EL (cell line): ENCODE measurements at regions not wholly inside any gene's neighbourhood (a gene's known extent, or its start where the extent isn't known, plus 50 kb on each side); places are given as distances from the start of the nearest gene placed in this dataset.

Experiments
- DNase-seq: peaks from one replicate; pipeline ENCODE4 v3.0.0-alpha.2; 2016

DNA sequence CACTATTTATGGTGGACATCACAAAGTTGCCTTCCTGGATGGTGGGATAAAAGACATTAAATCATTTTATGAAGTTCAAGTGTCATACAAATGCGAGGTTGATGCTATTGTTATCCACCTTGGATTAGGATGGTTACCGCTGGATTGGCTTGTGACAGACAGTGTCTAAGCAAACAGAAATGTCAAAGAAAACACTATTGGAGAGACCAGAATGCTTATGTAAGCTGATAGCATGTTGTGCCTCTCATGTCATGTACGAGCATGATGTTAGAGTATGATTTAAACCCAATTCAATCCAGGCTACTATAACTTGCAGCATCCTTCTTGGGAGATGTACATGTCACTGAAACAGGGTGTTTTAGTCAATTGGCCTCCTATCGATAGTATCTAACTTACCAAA, 178.8 kb upstream of the C9orf72 start:
- no peak for DNase-seq

DNA sequence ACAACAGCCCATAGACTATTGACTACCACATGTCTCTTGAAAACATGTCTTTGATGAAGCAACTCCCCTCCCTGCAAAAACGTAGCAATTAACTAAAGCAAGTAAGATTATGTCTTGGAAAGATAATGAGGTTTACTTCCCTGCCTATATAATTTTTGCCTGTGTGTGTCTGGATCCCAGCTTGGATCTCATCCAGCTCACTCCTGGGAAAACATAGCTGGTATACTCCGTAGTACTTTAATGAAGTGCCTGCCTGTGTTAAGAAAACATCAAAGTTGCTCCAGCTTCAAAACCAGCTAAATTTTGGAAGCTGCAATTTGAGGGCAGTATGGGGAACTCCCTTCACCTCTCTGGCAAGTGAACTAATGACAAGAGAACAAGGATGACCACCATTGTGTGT, 182.6 kb upstream of the C9orf72 start:
- no peak for DNase-seq

DNA sequence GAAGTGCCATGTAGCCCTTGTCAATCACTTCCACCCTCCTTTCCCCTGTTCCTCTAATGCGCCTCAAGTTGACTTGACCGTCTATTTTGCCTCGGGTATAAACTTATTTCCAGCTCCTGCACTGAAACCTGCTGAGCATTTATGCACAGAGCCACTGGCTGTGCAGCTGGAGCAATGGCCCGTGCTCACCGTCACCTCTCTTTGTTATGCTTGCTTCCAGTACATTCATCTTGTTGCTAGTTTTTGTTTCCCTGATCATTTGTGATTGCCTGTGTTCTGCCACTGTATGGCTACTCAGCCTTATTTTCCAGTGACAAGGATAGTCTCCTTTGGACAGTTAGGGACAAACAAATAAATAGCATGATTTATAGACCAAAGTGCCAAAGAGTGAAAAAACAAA, 183.1 kb upstream of the C9orf72 start:
- no peak for DNase-seq

DNA sequence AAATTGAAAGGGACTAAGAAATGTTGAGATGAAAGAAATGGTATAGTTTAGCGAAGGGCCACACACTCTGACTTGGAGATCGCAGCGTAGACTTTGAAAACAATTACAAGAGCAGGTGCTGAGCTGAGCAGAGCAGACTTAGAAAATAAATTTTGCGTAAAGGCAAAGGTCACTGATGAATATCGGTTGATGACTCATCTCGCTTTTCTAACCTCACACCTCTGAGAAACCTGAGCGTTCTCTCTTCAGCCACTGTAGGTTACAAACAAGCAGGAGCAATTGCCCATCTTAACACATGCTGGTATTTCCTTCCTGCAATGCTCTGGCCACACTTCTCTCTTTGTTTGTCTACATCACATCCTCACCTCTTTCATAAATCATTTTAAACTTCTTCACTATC, 190.6 kb upstream of the C9orf72 start:
- no peak for DNase-seq

DNA sequence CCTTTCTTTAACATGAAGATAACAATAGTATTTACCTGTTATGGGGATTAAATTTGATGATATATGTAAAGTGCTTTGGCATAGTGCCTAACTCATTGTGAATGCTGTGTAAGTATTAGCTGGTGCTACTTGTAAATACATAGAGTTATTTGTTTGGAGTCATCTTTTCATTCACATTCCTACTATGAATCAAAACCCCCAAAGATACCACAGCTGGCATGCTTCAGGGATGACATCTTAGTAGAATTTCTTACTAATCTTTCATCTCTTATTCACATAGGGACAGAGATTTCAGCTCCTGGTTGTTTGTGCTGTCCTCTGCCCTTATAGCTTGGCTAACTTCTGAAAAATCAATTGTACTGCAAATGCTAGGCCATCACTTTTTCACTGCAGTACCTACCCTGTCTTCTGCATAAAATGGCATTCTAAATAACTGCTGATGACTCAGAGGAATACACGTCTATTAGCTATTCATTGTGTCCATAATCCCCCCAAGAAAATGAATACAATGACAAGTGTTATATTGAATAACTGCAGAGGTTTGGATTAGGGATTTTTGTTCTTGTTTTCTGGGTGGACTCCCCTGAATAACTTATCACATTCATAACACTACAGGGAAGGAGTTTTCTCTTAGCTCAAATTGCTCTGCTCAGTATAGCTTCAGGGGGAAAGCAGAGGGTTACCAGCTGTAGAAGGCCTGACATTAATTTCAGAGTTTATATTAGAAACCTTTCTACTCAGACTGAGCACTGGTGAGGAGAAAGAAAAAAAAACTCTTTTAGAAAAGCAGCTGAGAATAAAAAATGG, 192.2 kb upstream of the C9orf72 start:
- no peak for DNase-seq

DNA sequence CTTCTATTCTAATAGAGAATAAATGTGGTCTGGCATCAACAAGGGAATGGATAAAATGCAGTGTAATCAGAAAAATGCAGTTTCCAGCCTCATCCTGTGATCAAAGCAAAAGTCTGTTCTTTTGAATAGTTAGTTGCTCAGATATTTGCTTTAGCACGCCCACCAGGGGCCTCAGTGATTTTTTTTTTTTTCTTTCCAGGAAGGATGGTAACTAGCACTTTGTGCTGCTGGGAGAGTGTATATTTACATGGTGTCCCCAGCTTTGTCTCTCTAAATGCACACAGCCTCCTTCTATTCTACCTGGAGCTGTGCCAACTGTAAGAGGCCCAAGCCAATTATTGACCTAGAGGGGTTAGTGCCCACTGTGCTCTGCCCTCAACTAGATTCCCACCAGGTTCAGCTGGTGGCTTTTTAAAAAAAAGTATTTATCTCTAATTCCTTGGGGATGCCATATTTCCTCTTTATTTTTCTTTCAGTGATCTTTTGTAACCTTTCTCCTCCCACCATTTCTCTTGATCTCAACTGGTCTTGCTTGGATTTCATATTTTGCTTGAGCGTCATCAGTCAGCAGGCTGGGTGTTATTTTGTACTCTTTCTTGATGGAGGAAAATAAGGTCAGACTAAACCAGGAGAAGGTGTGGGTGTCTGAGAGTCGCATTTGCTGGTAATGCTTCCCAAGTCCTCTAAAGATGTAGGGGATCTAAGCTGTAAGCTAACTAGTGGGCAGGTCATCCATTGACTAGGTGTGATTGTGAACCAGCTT, 193.0 kb upstream of the C9orf72 start:
- no peak for DNase-seq

DNA sequence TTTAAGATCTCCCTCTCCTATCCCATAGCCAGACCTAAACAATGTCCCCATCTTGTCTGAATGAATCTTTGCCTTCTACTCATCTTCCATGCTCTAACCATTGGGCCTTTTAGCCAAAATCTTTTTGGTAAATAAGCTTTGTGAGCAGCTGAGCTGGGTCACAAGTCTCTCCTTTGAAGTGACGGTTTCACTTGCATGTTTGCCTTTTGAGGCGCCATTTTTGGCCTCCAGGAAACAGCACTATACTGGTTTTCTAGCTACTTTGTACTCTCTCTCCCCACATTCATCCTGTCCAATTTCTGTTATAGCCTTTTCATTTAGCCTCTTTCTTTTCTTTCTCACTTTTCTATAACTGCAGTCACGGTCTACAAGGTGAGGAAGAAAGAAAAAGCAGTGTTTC, 195.5 kb upstream of the C9orf72 start:
- DNase-seq, result no peak

DNA sequence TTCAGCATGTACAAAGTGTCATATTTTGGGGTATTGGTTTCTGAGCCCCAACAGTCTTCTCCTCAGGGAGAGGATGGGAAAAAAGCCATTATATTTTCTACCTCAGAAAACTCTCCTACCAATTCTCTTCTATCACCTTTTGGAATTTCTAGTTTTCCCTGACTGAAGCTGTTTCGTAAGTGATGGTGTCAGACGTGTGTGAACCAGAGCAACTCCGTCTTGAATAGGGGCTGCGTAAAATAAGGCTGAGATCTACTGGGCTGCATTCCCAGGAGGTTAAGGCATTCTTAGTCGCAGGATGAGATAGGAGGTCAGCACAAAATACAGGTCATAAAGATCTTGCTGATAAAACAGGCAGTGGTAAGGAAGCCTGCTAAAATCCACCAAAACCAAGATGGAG, 197.3 kb upstream of the C9orf72 start:
- DNase-seq, result no peak

DNA sequence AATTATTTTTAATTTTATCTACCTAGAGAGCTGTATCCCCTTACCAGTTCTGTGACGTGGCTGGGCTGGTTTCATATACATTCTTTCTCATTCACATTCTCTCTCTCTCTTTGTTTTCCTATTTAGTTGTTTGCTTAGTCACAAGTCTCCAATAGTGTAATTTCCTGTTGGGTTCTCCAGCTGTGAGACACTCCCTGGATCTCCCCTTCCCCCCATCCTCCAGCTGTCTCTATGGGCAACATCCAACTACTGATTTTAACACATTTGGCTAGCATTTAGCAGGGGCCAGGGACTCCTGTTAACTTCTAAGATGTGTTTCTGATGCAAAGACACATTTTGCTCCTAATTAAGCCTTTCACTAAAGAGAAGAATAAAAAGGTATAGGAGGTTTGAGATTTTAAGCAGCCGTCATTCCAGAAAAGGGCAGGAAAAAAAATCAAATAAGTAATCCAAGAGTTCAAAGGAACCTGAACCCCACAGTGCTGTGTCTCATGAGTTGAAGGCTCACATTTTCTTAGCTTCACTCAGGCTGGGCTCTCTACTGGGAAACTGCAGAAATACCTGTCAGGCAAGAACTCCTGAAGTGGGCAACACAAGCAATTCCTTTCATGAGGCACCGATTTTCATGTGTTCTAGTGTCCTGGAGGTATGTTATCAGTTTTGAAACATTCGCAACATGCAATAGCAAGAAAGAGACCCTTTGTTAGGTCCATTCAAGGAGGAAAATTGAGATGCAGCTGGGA, 198.7 kb upstream of the C9orf72 start:
- DNase-seq, result no peak

DNA sequence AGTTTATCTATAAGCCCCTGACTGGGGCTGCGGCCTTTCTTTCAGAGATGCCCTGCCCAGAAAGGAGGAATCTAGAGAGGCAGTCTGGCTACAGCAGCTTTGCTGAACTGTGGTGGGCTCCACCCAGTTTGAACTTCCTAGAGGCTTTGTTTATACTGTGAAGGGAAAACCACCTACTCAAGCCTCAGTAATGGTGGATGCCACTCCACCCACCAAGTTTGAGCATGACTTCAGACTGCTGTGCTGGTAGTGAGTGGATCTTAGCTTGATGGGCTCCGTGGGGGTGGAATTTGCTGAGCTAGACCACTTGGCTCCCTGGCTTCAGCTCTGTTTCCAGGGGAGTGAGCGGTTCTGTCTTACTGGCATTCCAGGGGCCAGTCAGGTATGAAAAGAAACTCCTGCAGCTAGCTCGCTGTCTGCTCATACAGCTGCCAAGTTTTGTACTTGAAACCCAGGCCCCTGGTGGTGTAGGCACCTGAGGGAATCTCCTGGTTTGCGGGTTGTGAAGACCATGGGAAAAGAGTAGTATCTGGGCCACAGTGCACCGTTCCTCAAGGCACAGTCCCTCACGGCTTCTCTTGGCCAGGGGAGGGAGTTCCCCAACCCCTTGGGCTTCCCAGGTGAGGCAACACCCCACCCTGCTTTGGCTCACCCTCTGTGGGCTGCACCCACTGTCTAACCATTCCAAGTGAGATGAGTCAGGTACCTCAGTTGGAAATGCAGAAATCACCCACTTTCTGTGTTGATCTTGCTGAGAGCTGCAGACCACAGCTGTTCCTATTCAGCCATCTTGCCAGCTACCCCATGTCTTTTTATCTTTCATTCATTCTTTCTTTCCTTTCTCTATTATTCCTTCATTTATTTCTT, 211.8 kb upstream of the C9orf72 start:
- no peak for DNase-seq

DNA sequence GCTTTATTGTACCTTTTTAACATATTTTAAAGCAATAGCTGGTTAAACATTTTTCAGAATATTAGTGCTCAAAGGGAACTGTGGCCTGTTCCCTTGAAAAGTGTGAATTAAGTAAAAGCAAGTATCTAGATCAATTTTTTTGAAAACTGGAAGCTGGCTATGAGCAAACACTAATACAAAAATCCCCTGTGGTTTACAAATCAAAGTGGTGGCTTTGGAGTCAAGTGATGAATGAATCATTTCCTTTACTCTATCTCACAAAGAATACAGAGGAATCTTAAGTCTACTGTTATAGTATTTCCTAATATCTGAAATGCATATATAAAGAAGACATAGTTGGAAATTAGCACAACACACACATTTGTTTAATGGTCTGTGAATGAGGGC, 212.4 kb upstream of the C9orf72 start:
- no peak for DNase-seq

DNA sequence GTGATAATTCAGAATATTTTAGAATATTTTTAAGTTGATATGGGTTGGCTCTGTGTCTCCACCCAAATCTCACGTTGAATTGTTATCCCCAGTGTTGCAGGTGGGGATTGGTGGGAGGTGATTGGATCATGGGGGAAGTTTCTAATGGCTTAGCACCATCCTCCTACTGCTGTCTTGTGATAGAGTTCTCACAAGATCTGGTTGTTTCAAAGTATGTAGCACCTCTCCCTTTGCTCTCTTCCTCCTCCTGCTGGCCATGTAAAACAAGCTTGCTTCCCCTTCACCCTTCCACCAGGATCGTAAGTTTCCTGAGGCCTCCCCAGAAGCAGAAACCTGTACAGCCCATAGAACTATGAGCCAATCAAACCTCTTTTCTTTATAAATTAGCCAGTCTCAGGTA, 214.6 kb upstream of the C9orf72 start:
- DNase-seq, result no peak

DNA sequence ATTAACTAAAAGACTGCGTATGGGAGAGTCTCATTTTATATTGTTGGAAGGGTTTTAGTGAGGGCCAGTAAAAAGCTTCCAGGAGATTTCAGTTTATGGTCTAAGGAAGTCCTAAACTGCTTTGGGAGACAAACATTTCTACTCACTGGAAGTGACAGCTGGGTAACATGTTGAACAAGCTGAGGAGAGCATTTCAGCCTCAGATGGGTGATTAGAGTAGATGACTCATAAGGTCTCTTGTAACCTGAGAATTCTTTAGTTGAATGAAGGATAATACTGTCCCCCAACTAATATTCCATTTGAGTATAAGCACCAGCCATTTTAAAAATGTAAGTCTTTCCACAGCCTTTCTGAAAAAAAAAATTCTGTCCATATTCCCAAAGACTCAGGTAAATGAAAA, 218.0 kb upstream of the C9orf72 start:
- DNase-seq, result no peak

DNA sequence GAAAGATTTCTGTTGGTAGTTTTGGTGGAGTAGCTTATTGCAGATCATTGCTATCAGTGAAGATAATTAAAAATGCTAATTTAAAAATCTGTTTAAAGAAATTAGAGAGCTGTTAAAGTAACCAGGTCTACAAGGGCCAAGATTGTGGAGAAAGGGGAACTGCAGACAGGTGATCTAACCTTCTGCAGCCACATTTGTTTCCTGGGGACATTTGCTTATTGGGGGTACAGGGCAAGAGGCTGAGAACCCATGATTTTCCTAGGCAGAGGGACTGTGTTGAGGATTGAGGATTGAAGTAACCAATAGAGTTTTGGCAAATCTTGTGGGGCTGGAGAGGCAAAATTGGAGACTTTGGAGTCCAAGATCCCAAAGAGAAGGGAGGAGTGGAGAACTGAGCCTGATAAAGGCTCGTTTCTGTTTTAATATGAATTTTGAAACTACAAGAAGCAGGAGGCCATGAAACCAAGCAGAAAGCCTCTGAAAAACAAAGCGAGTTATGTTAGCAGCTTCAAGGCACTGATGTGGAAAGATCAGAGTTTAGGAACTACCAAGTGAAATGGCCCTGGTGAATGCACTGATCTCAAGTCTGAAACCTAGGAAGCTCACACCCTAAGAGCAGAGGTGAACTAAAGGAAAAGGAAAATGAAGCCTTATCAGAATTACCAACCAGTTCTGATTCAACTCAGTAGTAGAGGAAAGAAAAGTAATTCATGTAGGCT, 219.8 kb upstream of the C9orf72 start:
- DNase-seq, result no peak

DNA sequence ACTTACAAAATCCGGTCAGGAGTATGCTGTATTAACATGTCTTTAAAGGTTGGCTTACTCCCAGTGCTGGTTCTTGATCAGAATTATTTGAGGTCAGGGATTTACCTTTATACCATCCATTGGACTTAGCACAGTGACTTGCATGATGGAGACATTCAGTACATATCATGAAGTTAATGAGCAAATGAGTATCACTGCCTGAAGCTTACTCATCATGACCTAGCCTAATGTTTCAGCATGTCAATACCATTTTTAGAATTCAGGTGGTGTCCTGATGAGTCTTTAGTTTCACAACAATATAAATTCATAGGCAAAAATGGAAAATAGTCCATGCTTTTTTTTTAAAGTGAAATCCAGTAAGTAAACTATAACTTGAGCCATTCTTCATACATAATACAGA, 226.0 kb upstream of the C9orf72 start:
- DNase-seq, result no peak

DNA sequence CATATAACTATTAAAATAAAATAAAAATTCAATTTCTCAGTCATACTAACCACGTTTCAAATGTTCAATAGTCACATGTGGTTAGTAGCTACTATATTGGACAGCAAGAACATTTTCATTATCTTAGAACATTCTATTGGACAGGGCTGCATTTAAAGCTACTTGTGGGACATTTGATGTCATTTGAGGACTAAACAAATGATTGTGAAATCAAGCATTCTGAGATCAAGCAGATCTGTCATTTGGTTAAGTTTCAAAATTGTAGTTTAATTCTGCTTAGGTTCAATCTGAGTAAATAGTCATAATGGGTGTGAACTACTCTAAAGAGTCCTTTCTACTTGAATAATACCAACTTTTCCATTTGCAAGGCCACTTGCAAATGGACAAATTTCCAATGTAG, 226.9 kb upstream of the C9orf72 start:
- no peak for DNase-seq

DNA sequence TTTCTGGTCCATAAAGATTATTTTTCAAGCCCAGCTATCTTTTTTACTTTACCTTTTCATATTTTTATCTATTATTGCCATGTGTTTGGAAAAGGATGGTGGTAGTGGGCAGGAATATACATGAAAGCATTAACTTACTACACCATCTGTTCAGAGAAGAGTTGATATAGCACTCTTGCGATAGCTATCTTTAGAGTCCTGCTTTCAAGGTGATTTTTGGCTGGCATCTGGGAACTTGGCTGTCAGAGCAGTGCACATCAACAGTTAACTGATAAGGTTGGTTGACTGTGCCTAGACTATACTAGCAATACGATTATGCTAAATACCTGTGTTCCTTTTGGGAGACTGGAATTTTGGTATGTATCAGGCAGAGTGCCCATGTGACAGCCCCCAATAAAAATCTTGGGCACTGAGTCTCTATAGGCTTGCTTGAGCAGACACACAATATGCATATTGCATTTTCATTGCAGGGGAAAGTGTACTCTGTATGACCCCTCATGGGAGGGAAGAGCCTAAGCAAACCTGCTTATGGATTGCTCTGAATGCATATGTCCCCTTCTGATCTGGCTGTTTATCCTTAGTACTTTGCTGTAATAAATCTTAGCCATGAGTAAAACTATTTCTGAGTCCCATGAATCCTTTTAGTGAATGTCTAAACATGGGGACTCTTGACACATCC, 227.6 kb upstream of the C9orf72 start:
- DNase-seq, result no peak

DNA sequence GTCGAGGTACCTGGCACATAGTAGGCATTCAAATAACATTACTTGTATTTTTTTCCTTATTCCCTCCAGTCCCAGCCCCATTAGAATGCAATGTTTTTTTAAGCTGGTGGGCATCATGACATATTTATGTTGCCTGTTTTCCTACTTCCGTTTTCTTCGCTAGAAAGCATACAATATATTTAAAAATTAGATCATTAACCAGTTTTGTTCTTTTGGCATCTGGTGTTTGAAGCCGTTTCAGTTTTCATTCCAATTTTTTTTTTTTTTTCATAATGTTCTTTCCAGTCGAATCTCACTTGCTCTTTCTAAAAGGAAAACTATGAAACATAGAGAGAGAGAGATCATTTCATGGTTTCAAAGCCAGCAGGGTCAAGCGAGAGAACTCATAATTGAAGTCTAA, 228.3 kb upstream of the C9orf72 start:
- no peak for DNase-seq

DNA sequence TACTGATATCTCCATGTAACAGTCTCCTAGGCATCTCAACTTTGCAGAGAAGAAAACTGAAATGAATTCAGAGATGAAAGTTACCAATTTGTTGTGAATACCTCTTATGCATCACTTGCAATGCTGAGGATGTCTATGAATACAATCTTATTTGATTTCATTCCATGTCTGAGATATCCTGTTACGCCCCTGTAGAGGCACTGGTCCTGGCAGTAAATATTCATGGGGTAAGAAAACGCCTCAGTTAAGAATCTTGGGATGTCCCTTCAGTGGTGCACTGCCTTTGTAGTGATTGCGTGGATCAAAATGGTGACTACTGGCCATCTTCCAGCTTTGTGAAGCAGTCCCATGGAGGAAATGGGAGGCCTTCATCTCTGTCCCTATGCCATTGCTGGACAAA, 229.1 kb upstream of the C9orf72 start:
- DNase-seq, result no peak

DNA sequence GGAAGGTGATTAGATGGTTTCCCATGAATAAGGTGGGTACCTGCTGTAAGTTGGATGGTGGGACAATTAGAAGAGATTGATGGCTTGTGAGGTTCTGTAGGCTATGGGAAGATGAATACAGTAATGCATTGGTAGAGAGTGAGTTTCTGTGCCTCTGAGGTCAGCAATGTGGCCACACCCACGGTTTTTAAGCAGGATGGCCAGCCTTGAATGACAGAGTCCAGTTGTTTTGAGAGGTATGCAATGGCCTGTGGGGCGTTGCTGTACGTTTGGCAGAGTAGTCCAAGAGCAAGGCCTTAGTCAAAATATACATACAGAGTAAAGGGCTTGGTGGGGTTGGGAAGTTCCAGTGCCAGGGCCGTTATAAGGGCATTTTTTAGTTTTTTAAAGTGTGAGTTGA, 235.6 kb upstream of the C9orf72 start:
- no peak for DNase-seq

DNA sequence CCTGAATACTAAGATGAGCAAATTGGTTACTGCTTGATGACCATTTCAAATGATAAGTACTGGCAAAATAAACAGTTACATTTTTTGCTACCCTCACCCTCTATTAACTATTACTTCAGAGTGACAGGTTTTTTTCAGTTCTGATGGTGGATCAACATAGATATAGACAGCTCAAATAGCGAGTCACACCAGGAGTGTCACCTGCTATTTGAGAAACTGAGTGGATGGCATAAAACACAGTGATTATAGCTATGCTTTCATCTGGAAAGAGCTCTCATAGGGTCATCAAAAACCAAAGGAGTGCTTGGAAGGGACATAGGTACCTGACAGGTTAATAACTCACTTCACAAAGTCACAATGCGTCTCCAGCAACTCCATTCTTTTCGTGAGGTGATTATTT, 244.5 kb upstream of the C9orf72 start:
- no peak for DNase-seq

DNA sequence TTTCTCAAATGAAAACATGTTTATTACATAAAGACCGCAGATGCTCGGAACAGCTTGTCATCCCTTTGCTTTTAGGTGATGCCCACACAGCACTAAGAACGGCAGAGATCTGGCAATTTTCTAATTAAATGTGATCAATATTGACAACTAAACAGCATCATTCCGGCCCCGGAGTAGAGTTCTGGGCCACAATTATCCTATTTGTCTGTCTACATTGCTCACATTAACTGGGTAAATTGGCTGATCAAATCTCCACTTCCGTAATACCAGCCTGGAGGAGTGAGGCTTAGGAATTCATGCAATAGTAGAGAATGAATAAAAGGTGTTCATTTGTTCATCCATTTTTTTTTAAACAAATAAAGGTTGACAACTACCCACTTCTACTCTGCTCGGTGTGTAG, 245.1 kb upstream of the C9orf72 start:
- no peak for DNase-seq
